Stomach (tissue), 8 donors: ENCODE measurements at regions not wholly inside any gene's neighbourhood (a gene's known extent, or its start where the extent isn't known, plus 50 kb on each side); places are given as distances from the start of the nearest gene placed in this dataset.

Source experiments
- DNase-seq, 2 donors: peaks; one replicate each; pipeline versions ENCODE4 v3.0.0 to v3.0.0-alpha.2; 2013 to 2019
- H3K27ac ChIP-seq, 5 donors: fragments of 200-600 bp in 4 of 5; sonication (generic) in 4 of 5; one replicate each; pipeline ENCODE4 v1.5.1; 2013 to 2019; ENCODE audit warnings: mild to moderate bottlenecking in 1 of 5, moderate library complexity in 1 of 5
- H3K27me3 ChIP-seq, 3 donors: fragments of 200-600 bp; sonication (generic); one replicate each; pipeline ENCODE4 v1.5.1; 2017 to 2019; ENCODE audit warnings: mixed run types in 1 of 3
- H3K36me3 ChIP-seq, 4 donors: fragments of 200-600 bp; sonication (generic); 1 replicate in 3 of 4; 2 replicates in 1 of 4; pipeline ENCODE4 v1.5.1; 2016 to 2019
- H3K4me1 ChIP-seq, 4 donors: fragments of 200-600 bp; sonication (generic); one replicate each; pipeline ENCODE4 v1.5.1; 2016 to 2019
- H3K4me3 ChIP-seq, 4 donors: fragments of 200-600 bp; sonication (generic) in 3 of 4; one replicate each; pipeline ENCODE4 v1.5.1; 2016 to 2019; ENCODE audit warnings: mild to moderate bottlenecking in 1 of 4
- H3K9me3 ChIP-seq, 4 donors: fragments of 200-600 bp; sonication (generic); one replicate each; pipeline ENCODE4 v1.5.1; 2016 to 2019
- CTCF ChIP-seq, 7 experiments: fragments of 450-650 bp in 4 of 7; fragments of 200-600 bp in 3 of 7; sonication (generic) in 3 of 7; IDR thresholded peaks; one replicate each; pipeline ENCODE4 v1.5.1; 2016 to 2019; ENCODE audit warnings: antibody characterized with exemption in 7 of 7, control low read depth in 2 of 7, mild to moderate bottlenecking in 1 of 7
- EP300 ChIP-seq: sonication (generic); formaldehyde crosslinking; IDR thresholded peaks from one replicate; pipeline ENCODE4 v1.6.1; 2017; ENCODE audit warnings: antibody characterized with exemption
- POLR2A ChIP-seq, 4 donors: fragments of 450-650 bp; IDR thresholded peaks; one replicate each; pipeline ENCODE4 v1.6.1; 2016; ENCODE audit warnings: antibody characterized with exemption in 4 of 4, control low read depth in 2 of 4, mild to moderate bottlenecking in 1 of 4, moderate library complexity in 1 of 4
- POLR2AphosphoS5 ChIP-seq, 3 donors: sonication (generic); formaldehyde crosslinking; IDR thresholded peaks; one replicate each; pipeline ENCODE4 v1.6.1; 2016; ENCODE audit warnings: antibody characterized with exemption in 3 of 3
- WGBS, 5 donors: extraction: QIAGEN DNeasy Blood & Tissue Kit in 3 of 5; methylation state at CpG; one replicate each; pipeline versions ENCODE4 v1.1.5 to v1.1.7; 2013 to 2018; 5-methylcytosine and 5-hydroxymethylcytosine counted together
- intact Hi-C: fragments of 100-400 bp; cut with DNase I; formaldehyde crosslinking; loops from one replicate; pipeline ENCODE4 v1.15.1; 2023; ENCODE audit warnings: low total_unique reads
- donor health status: healthy with polysubstance abuse.
- donor health status: Bipolar disorder and iron deficiency.
- donor health status: healthy.

- TF ChIP-seq POLR2A (IDR thresholded peaks at IDR 0.05) (no peak), EP300 (no peak), CTCF (IDR thresholded peaks at IDR 0.05) (no peak), POLR2AphosphoS5 (IDR thresholded peaks at IDR 0.05) (no peak)
- H3K36me3 ChIP-seq = no peaks in the 10 kb centered on the region
- no peak overlapping the region for H3K27ac ChIP-seq
- H3K4me3 ChIP-seq = no peak overlapping the region
- intact Hi-C loops = no loop called here
- WGBS, 5 donors = 42 to 52% (median 45%) methylated on average over 7 of the region's 7 CpGs
- peaks cover 0 to 14% (median 0%) of the 10 kb centered on the region in 3 donors for H3K27me3 ChIP-seq
- DNase-seq = no peak
- no peaks in the 10 kb centered on the region for H3K9me3 ChIP-seq
- H3K4me1 ChIP-seq = peaks cover 6 to 12% (median 9%) of the 10 kb centered on the region in 4 donors
Measured at GRCh38 chr5:32500181-32500580, 55.6 kb upstream of the ZFR start.

DNA sequence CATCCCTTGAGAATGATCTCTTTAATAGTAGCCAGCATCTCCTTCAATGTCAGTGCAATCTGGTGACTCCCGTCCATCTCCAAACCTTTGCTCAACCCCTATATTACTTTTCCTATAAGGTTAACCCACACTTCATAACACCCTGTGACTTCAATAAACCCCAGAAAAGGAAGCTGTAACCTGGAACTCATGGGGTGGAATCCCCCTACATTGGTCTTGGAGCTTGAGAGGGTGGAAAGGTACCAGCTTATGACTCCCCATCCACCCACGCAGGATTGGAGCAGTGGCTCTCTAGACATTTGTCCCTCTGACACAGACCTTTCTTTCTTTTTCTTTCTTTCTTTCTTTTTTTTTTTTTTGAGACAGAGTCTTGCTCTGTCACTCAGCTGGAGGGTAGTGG is 54.7 kb upstream of the ZFR start:
- H3K4me1 ChIP-seq = peaks cover 0 to 3% (median 1%) of the 10 kb centered on the region in 4 donors
- intact Hi-C loops = no loop called here
- no peak overlapping the region for H3K4me3 ChIP-seq
- no peak overlapping the region for H3K27ac ChIP-seq
- H3K27me3 ChIP-seq = peaks cover 0 to 14% (median 0%) of the 10 kb centered on the region in 3 donors
- DNase-seq = no peak
- 86 to 96% (median 92%) methylated on average over 2 of the region's 2 CpGs for whole genome bisulfite sequencing, 5 donors
- no peaks in the 10 kb centered on the region for H3K9me3 ChIP-seq
- TF ChIP-seq CTCF (IDR thresholded peaks at IDR 0.05) (no peak), EP300 (no peak)
- no peaks in the 10 kb centered on the region for H3K36me3 ChIP-seq

GRCh38 chr5:32498484-32498883 is 53.9 kb upstream of the ZFR start:
- H3K27ac ChIP-seq = no peak overlapping the region
- no peaks in the 10 kb centered on the region for H3K4me1 ChIP-seq
- no peak for TF ChIP-seq EP300
- no peak for TF ChIP-seq CTCF (IDR thresholded peaks at IDR 0.05)
- TF ChIP-seq POLR2A (IDR thresholded peaks at IDR 0.05) = no peak
- TF ChIP-seq POLR2AphosphoS5 (IDR thresholded peaks at IDR 0.05) = no peak
- H3K36me3 ChIP-seq = no peaks in the 10 kb centered on the region
- no peaks in the 10 kb centered on the region for H3K9me3 ChIP-seq
- no peak overlapping the region for H3K4me3 ChIP-seq
- DNase-seq = no peak
- peaks cover 0 to 14% (median 0%) of the 10 kb centered on the region in 3 donors for H3K27me3 ChIP-seq
- intact Hi-C loops = no loop called here

GRCh38 chr5:32496104-32496503 is 51.6 kb upstream of the ZFR start:
- 81 to 90% (median 83%) methylated on average over 5 of the region's 5 CpGs for whole genome bisulfite sequencing, 5 donors
- intact Hi-C loops = no loop called here
- no peak for DNase-seq
- Histone ChIP-seq H3K36me3 (no peaks in the 10 kb centered on the region), H3K27me3 (peaks cover 0 to 11% (median 0%) of the 10 kb centered on the region in 3 donors), H3K9me3 (no peaks in the 10 kb centered on the region), H3K4me3 (no peak overlapping the region), H3K27ac (no peak overlapping the region), H3K4me1 (no peaks in the 10 kb centered on the region)
- TF ChIP-seq CTCF (IDR thresholded peaks at IDR 0.05) = no peak
- no peak for TF ChIP-seq EP300
- no peak for TF ChIP-seq POLR2A (IDR thresholded peaks at IDR 0.05)
- no peak for TF ChIP-seq POLR2AphosphoS5 (IDR thresholded peaks at IDR 0.05)
